Ishikawa (cell line): ENCODE measurements at regions not wholly inside any gene's neighbourhood (a gene's known extent, or its start where the extent isn't known, plus 50 kb on each side); places are given as distances from the start of the nearest gene placed in this dataset.

Source experiments
- CEBPB ChIP-seq: IDR thresholded peaks from 2 replicates; pipeline ENCODE4 v1.6.1; 2012
- CREB1 ChIP-seq: IDR thresholded peaks from 2 replicates; pipeline ENCODE4 v1.6.1; 2012; ENCODE audit warnings: low read depth
- EP300 ChIP-seq: IDR thresholded peaks from 2 replicates; pipeline ENCODE4 v1.6.1; 2012; ENCODE audit warnings: borderline replicate concordance
- FOXM1 ChIP-seq: IDR thresholded peaks from 2 replicates; pipeline ENCODE4 v1.6.1; 2012; ENCODE audit warnings: low read depth, borderline replicate concordance
- RAD21 ChIP-seq: IDR thresholded peaks from 2 replicates; pipeline ENCODE4 v1.6.1; 2012; ENCODE audit warnings: low read depth
- TAF1 ChIP-seq: IDR thresholded peaks from 2 replicates; pipeline ENCODE4 v1.6.1; 2012; ENCODE audit warnings: low read depth, mild to moderate bottlenecking
- TCF12 ChIP-seq: IDR thresholded peaks from 2 replicates; pipeline ENCODE4 v1.6.1; 2012; ENCODE audit warnings: low read depth
- TEAD4 ChIP-seq: IDR thresholded peaks from 2 replicates; pipeline ENCODE4 v1.6.1; 2012
- TF ChIP-seq, protein P1 (sequence below): IDR thresholded peaks from 2 replicates; pipeline ENCODE4 v1.6.1; 2012; ENCODE audit warnings: low read depth, mild to moderate bottlenecking
- TF ChIP-seq, protein P2 (sequence below): IDR thresholded peaks from 2 replicates; pipeline ENCODE4 v1.6.1; 2012

DNA sequence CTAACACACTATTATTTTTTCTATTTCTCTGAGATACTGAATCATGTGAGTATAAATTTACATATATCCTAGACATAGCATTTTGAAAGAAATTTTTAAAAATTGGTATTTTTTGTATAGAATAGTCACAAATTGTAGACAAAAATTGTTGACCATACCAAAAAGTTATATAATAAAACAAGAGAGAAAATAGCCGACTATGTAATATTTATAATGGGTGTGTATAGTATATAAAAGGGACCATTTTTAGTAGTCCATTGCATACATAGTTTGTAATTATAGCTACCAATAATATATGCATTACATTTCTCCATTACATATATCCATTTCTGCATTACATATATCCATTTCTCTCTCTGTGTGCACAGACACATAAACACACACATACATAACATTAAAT is 590.2 kb downstream of the TMTC2 start:
- TF ChIP-seq, protein P1, sequence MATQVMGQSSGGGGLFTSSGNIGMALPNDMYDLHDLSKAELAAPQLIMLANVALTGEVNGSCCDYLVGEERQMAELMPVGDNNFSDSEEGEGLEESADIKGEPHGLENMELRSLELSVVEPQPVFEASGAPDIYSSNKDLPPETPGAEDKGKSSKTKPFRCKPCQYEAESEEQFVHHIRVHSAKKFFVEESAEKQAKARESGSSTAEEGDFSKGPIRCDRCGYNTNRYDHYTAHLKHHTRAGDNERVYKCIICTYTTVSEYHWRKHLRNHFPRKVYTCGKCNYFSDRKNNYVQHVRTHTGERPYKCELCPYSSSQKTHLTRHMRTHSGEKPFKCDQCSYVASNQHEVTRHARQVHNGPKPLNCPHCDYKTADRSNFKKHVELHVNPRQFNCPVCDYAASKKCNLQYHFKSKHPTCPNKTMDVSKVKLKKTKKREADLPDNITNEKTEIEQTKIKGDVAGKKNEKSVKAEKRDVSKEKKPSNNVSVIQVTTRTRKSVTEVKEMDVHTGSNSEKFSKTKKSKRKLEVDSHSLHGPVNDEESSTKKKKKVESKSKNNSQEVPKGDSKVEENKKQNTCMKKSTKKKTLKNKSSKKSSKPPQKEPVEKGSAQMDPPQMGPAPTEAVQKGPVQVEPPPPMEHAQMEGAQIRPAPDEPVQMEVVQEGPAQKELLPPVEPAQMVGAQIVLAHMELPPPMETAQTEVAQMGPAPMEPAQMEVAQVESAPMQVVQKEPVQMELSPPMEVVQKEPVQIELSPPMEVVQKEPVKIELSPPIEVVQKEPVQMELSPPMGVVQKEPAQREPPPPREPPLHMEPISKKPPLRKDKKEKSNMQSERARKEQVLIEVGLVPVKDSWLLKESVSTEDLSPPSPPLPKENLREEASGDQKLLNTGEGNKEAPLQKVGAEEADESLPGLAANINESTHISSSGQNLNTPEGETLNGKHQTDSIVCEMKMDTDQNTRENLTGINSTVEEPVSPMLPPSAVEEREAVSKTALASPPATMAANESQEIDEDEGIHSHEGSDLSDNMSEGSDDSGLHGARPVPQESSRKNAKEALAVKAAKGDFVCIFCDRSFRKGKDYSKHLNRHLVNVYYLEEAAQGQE, result no peak
- TF ChIP-seq, protein P2, sequence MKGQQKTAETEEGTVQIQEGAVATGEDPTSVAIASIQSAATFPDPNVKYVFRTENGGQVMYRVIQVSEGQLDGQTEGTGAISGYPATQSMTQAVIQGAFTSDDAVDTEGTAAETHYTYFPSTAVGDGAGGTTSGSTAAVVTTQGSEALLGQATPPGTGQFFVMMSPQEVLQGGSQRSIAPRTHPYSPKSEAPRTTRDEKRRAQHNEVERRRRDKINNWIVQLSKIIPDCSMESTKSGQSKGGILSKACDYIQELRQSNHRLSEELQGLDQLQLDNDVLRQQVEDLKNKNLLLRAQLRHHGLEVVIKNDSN, result no peak
- TF ChIP-seq TEAD4 (no peak), EP300 (no peak), CREB1 (no peak), FOXM1 (no peak), RAD21 (no peak), TAF1 (no peak), CEBPB (no peak), TCF12 (no peak)
